ENCODE measurements at regions not wholly inside any gene's neighbourhood (a gene's known extent, or its start where the extent isn't known, plus 50 kb on each side); places are given as distances from the start of the nearest gene placed in this dataset.

DNA sequence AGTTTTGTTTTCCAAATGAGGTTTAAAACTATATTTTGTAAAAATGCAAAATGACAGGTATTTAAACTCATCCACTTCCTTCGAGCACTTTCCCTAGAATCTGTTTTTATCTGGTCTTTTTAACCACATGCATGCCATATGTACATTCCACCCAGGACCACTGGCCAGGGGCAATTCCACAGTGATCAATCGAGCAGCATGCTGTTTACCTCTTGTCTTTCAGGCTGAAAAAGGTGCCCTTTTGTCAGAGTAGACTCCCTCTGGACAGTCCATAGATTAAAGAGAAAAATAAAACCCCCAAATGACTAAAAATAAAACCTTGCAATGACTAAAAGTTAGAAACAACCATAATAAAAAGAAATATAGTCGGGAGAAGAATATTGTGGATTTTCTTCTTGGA lies 313.3 kb downstream of the LMO4 start:
- ATAC-seq (ENCODE audit: low read depth) (no peak), DNase-seq (ENCODE audit: low spot score) (no peak)
- Histone ChIP-seq H3K36me3 (ENCODE audit: low read depth) (no peaks in the 10 kb centered on the region), H3K4me3 (ENCODE audit: severe bottlenecking) (no peak overlapping the region), H3K27me3 (ENCODE audit: insufficient read depth, poor library complexity, severe bottlenecking) (no peaks in the 10 kb centered on the region), H3K9me3 (ENCODE audit: severe bottlenecking) (no peaks in the 10 kb centered on the region), H3K27ac (ENCODE audit: poor library complexity, severe bottlenecking) (no peak overlapping the region), H3K4me1 (ENCODE audit: insufficient read depth, poor library complexity, severe bottlenecking) (no peaks in the 10 kb centered on the region)
- TF ChIP-seq, protein P1, sequence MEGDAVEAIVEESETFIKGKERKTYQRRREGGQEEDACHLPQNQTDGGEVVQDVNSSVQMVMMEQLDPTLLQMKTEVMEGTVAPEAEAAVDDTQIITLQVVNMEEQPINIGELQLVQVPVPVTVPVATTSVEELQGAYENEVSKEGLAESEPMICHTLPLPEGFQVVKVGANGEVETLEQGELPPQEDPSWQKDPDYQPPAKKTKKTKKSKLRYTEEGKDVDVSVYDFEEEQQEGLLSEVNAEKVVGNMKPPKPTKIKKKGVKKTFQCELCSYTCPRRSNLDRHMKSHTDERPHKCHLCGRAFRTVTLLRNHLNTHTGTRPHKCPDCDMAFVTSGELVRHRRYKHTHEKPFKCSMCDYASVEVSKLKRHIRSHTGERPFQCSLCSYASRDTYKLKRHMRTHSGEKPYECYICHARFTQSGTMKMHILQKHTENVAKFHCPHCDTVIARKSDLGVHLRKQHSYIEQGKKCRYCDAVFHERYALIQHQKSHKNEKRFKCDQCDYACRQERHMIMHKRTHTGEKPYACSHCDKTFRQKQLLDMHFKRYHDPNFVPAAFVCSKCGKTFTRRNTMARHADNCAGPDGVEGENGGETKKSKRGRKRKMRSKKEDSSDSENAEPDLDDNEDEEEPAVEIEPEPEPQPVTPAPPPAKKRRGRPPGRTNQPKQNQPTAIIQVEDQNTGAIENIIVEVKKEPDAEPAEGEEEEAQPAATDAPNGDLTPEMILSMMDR (IDR thresholded peaks at IDR 0.05; ENCODE audit: poor library complexity, severe bottlenecking): no peak

DNA sequence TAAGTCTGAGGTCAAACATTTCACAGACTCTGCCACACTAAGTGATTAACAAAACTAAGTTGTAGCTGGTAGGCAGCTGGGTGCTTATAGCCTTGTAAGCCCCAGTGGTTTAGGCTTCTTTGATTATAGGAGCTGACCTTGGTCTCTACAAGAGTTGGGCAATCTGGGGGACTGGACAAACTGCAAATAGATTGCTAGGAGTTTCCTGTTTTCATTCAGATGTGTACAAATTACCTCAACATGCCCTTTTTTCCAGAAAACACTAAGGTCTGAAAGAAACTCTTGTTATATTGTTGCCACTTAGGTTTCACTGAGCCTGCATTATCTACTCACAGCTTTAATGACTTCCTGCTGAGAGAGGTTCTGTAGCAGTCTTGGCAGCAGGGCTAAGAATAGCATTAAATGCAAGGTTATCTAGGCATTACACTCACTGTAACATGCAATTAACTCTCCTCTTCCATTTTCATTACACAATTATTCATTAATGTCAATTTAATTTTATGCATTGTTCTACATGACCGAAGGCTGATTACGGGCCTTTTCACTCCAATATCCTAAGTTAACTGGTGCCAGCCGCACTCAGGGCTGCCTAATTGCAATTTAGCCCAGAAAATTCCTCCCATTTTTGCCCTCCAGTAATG lies 314.0 kb downstream of the LMO4 start:
- no peak for DNase-seq (ENCODE audit: low spot score)
- H3K36me3 ChIP-seq (ENCODE audit: low read depth): no peaks in the 10 kb centered on the region
- no peak overlapping the region for H3K27ac ChIP-seq (ENCODE audit: poor library complexity, severe bottlenecking)

DNA sequence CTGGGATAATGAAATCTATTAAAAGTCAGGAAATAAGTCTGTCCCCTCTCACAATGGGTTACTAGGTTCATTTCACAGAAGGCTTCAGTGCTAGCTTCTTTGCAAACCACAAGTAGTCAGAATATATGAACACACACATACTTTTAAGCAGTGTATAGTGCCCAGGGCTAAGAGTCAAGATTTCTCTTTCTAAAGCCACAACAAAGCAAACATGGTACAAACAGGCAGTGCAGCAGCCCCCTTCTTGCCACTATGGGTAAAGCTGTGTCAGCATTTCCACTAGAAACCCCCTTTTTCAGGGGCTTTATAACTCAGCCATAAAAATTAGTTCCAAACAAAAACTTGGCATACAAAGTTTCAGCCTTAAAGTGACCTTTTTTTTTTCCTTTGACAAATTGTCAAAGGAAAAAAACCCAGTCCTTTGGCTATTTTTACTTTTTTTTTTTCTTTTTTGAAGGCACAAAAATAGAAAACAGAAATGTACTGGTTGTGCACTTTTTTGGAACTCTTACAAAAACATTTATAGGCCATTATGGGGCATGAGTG lies 315.4 kb downstream of the LMO4 start:
- TF ChIP-seq, protein P1 (IDR thresholded peaks at IDR 0.05; ENCODE audit: poor library complexity, severe bottlenecking): no peak
- Histone ChIP-seq H3K27me3 (ENCODE audit: insufficient read depth, poor library complexity, severe bottlenecking) (no peaks in the 10 kb centered on the region), H3K9me3 (ENCODE audit: severe bottlenecking) (no peaks in the 10 kb centered on the region), H3K36me3 (ENCODE audit: low read depth) (no peaks in the 10 kb centered on the region), H3K27ac (ENCODE audit: poor library complexity, severe bottlenecking) (no peak overlapping the region), H3K4me3 (ENCODE audit: severe bottlenecking) (no peak overlapping the region), H3K4me1 (ENCODE audit: insufficient read depth, poor library complexity, severe bottlenecking) (no peaks in the 10 kb centered on the region)
- ATAC-seq (ENCODE audit: low read depth) (no peak), DNase-seq (ENCODE audit: low spot score) (no peak)

More for the DNA sequence above, 314.0 kb downstream of the LMO4 start:
- H3K9me3 ChIP-seq (ENCODE audit: severe bottlenecking): no peaks in the 10 kb centered on the region
- H3K4me3 ChIP-seq (ENCODE audit: severe bottlenecking): no peak overlapping the region
- H3K4me1 ChIP-seq (ENCODE audit: insufficient read depth, poor library complexity, severe bottlenecking): no peaks in the 10 kb centered on the region
- no peaks in the 10 kb centered on the region for H3K27me3 ChIP-seq (ENCODE audit: insufficient read depth, poor library complexity, severe bottlenecking)
- ATAC-seq (ENCODE audit: low read depth): no peak
- TF ChIP-seq, protein P1 (IDR thresholded peaks at IDR 0.05; ENCODE audit: poor library complexity, severe bottlenecking): no peak

DNA sequence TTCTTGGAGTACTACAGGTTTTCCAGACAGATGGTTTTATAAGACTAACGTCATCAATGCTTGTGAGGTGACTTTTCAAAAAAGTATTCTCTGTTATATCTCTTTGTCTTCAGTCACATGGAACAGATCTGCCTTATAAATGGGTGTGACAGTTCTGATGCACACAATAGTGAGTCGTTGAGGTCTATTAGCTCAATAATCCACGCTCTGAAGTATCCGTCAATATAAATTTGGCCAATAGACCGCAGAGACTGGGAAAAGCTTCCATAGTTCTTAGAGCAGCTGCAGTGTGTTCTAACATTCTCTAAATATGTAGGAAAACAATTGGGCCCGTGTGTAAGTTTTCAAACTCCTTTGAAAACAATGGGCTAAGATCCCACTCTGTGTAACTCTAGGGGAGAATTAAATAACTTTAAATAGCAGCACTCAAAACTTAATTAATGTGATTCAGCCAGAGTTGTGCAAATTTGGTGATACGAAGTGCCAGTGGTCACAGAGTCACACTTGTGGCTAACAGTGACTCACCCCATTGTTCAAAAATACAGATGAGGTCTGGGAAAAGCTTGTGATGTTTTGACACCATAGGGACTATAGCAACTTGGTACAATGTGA lies 316.0 kb downstream of the LMO4 start:
- Histone ChIP-seq H3K27me3 (ENCODE audit: insufficient read depth, poor library complexity, severe bottlenecking) (no peaks in the 10 kb centered on the region), H3K36me3 (ENCODE audit: low read depth) (no peaks in the 10 kb centered on the region), H3K27ac (ENCODE audit: poor library complexity, severe bottlenecking) (no peak overlapping the region), H3K4me1 (ENCODE audit: insufficient read depth, poor library complexity, severe bottlenecking) (no peaks in the 10 kb centered on the region), H3K4me3 (ENCODE audit: severe bottlenecking) (no peak overlapping the region), H3K9me3 (ENCODE audit: severe bottlenecking) (no peaks in the 10 kb centered on the region)
- ATAC-seq (ENCODE audit: low read depth) (no peak), DNase-seq (ENCODE audit: low spot score) (no peak)
- TF ChIP-seq, protein P1 (IDR thresholded peaks at IDR 0.05; ENCODE audit: poor library complexity, severe bottlenecking): no peak

Data from RWPE2 (cell line).